ENCODE measurements at regions not wholly inside any gene's neighbourhood (a gene's known extent, or its start where the extent isn't known, plus 50 kb on each side); places are given as distances from the start of the nearest gene placed in this dataset.

DNA sequence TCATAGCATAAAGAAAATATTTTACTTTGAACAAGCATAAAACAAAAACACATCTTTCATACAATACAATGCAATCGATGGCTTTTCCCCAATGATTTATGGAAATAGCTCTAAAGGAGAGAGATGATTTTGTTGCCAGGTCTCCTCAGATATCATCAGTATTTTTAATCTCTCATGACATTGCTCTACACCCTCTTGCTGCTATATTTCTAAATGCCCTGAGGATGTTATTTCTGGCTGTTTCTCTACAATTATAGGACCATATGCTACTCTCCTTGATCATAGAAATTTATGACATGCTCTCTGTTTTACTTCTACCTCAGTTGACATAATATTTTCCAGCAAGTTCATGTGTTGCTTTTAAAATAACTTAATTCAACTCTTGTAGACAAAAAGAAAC is 654.9 kb upstream of the GBE1 start:
- TF ChIP-seq, protein P1, sequence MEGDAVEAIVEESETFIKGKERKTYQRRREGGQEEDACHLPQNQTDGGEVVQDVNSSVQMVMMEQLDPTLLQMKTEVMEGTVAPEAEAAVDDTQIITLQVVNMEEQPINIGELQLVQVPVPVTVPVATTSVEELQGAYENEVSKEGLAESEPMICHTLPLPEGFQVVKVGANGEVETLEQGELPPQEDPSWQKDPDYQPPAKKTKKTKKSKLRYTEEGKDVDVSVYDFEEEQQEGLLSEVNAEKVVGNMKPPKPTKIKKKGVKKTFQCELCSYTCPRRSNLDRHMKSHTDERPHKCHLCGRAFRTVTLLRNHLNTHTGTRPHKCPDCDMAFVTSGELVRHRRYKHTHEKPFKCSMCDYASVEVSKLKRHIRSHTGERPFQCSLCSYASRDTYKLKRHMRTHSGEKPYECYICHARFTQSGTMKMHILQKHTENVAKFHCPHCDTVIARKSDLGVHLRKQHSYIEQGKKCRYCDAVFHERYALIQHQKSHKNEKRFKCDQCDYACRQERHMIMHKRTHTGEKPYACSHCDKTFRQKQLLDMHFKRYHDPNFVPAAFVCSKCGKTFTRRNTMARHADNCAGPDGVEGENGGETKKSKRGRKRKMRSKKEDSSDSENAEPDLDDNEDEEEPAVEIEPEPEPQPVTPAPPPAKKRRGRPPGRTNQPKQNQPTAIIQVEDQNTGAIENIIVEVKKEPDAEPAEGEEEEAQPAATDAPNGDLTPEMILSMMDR (conservative IDR thresholded peaks at IDR 0.05; ENCODE audit: low read depth, low read length): no peak
- no peak for TF ChIP-seq EZH2 (IDR thresholded peaks at IDR 0.05; ENCODE audit: low read length, unreplicated experiment)

Data from PC-3 (cell line).